HK-2 (cell line): ENCODE measurements at regions not wholly inside any gene's neighbourhood (a gene's known extent, or its start where the extent isn't known, plus 50 kb on each side); places are given as distances from the start of the nearest gene placed in this dataset.
"Not testable (repeated sequence)": the region's sequence is repeated elsewhere in the genome, so short reads cannot be mapped to it uniquely, and the experiment has no call there.

Source experiments
- DNase-seq: peaks from one replicate; pipeline ENCODE4 v3.0.0-alpha.2; 2018; ENCODE audit not compliant: unreplicated experiment

GRCh38 chr5:94025788-94026473 is 284.5 kb upstream of the POU5F2 start:
- DNase-seq = no peak

DNA sequence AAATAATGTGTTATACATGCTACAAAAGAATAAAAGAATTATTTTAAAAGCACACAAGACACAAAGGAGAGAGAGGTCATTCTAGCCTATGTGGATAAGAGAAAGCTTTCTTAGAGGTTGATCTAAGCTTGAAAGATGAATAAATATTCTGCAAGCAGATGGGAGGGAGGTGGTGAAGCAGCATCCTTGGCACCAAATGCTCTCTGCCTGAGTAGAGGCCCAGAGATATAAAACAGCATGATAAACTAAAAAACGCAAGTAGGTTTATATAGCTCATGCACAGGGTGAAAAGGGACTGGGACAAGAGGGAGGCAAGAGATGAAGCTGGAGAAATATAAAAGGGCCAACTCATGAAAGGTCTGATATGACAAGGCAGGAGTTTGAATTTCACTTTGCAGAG is 283.2 kb upstream of the POU5F2 start:
- DNase-seq = no peak

GRCh38 chr5:94024101-94024500 is 282.7 kb upstream of the POU5F2 start:
- no peak for DNase-seq

- DNase-seq = peak; percentile 4
Measured at GRCh38 chr5:94021246-94021645, 279.8 kb upstream of the POU5F2 start.

GRCh38 chr5:94017579-94017978 is 276.2 kb upstream of the POU5F2 start:
- DNase-seq = no peak

DNA sequence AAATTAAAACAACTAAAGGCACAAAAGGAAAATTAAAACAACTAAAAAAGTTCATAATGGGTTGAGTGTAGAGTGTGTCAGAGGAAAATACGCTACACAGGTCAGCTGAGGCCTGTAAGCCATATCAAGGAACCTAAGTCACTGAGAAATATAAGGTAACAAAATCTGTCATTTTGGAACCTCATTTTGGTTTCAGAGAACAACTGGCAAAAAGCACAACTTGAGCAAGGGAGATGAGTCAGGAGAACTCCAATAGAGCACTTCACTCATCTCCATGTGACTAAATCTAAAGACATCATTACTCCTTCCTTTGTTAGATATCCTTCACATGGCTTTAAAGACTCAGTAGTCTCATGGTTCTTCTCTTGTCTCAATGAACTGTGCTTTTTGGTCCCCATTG is 269.4 kb upstream of the POU5F2 start:
- DNase-seq = no peak

DNA sequence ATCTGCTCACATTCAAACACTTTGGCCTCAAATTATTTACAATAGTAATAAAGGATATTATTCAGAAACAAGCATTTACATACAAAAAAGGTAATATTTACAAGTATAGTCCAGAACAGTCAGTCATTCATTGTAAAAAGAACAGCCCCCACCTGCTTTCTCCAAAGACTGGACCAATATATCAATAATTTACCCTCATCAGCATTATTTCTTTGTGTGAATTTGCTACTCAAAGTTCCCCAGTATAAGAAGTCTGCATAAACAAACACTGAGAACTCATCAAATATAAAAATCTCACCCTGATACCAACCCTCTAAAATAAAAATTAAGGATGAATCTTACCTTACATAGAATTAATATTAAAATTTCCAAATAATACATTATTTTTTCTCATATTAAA is 267.8 kb upstream of the POU5F2 start:
- DNase-seq = no peak

DNA sequence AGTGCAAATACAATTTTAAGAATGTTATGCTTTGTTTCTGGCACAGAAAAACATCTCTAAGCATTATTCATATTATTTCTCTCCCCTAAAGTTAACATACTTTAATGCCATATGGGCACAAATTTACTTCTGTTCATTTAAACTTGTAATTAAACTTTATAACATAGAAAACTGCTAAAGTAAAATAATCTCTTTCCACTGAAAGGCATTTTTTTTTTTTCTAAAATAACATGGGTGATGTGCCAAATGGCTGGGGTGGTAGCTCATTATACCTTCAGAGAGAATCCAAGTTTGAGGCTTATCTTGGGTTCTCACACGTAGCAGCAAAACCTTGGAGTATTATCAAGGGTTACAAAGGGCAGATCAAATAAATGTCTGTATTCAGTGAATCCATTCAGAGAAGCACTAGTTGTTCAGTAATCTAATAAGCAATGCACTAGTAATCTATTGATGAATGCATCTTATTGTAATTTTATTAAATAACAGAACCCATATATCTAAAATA is 257.6 kb upstream of the POU5F2 start:
- no peak for DNase-seq

DNA sequence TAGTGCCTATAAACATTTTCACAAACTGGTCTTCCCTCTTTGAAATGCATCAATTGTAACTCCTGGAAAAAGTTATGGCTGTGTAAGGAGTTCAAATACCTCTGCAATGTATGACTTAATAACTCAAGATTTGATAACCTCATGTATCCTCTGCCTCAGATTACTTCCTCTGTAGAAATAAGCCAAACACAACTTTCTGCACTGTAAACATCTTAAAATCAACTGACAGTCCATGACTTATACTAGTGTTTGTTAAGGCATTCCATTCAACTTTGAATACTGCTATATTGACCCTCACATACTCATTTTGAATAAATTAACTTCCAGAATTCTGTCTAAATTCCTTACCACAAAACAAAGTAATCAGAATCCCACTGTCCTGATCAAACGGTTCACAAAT is 256.2 kb upstream of the POU5F2 start:
- DNase-seq = no peak

- DNase-seq = no peak
Measured at GRCh38 chr5:93995126-93995621, 253.8 kb upstream of the POU5F2 start.

DNA sequence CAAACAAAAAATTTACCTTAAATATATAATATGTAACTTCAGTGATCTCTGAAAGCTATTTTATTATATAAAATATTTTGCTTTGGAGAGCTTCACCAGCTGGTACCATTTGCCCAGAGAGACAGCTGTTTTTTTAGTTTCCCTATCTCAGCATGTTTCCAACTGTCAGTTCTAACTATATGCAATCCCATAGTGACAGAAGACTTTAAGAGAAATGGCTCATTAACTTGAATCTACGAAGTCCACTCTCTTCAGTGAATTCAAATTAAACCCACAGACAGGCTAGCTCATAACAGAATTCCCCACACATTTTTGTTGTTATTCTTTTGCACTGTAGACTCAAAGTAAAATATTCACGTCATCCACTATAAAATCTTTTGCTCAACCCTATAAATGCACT is 251.8 kb upstream of the POU5F2 start:
- no peak for DNase-seq

- no peak for DNase-seq
Measured at GRCh38 chr5:93990504-93991070, 249.2 kb upstream of the POU5F2 start.

GRCh38 chr5:93985940-93986570 is 244.7 kb upstream of the POU5F2 start:
- DNase-seq = not testable (repeated sequence)

GRCh38 chr5:93978222-93978621 is 236.8 kb upstream of the POU5F2 start:
- DNase-seq = no peak

DNA sequence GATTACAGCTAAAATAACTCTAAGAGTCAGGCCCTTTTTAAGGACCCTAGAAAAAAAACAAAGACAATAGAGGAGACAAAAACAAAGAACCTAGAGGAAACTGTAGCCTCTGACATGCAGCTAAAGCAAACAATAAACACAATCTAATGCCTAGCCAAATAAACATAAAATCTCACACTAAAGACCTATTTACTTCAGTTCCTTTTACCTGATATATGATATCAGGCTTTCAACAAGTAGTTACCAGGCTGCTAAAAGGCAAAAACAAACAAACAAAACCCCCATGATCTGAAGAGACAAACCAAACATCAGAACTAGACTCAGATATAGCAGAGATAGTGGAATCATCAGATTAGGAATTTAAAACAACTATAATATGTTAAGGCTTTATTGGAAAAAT is 226.5 kb upstream of the POU5F2 start:
- DNase-seq = no peak

DNA sequence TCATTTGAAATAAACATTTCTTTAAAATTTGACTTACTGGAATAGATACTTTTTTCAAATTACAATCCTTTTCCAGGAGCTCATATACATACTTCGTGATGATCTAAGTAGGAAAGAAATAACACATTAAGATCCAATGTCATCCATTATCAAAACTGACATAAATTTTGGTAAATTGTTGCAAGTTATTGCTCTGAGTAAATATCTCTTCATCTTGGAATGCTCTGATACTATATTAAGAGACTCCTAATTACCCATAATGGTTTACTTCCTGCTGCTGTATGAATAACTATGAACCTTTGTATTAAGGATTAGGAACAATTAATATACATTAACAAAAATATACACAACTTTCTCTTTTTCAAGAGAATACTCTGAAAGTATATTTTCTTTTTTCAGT is 223.0 kb upstream of the POU5F2 start:
- no peak for DNase-seq

DNA sequence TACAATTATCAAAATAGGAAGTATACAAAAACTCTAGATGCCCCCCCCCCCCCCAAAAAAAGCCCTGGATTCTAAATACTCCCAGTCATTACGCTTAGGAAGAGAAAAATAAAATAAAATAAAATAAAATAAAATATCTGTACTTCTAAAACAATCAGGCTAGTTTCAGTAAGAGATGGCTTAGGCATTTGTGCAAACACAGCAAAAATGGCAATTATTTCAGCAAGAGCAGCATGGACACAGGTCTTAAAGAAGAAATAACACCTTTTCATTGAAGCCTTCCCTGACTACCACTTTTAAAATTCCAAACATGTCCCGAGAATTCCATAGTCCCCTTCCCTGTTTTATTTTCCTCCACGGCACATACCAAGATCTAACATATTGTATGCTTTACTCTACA is 218.6 kb upstream of the POU5F2 start:
- no peak for DNase-seq

DNA sequence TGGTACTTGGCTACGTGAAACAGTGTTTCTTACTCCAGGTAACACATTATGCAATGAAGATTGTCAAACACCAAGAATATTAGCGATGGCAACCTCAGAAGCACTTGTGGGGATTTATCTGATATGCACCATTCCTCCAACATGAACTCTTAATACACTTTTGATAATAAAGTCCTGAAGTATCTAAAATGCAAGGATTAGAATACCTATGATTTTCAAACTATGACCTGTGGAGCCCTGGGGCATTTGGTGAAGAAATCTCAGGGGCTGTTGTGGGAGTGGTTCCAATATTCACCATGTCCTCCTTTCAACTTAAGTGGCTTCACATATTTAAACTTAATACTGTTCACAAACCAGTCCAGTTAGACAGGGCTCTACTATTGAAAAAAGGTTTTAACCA is 214.6 kb upstream of the POU5F2 start:
- no peak for DNase-seq

GRCh38 chr5:93954421-93955069 is 213.1 kb upstream of the POU5F2 start:
- DNase-seq = no peak

- DNase-seq = no peak
Measured at GRCh38 chr5:93953442-93953841, 212.0 kb upstream of the POU5F2 start.

DNA sequence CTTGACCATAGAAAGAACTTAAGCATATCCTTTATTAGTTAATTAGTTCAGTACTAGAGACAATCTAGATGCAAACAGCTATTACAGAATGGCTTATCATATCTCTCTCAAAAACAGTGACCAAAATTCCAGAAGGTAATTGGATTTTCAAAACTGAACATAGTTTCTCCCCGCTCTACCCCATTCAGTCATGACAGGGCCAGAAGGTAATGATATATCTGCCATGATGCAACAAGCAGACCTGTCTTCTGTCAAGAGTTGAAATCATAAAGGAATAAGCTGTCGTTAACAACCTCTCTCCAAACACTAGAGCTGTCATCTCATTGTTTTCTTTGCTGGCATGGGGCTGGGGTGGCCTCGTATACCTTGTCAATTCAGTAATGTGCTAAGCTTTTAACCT is 200.5 kb upstream of the POU5F2 start:
- DNase-seq = no peak

DNA sequence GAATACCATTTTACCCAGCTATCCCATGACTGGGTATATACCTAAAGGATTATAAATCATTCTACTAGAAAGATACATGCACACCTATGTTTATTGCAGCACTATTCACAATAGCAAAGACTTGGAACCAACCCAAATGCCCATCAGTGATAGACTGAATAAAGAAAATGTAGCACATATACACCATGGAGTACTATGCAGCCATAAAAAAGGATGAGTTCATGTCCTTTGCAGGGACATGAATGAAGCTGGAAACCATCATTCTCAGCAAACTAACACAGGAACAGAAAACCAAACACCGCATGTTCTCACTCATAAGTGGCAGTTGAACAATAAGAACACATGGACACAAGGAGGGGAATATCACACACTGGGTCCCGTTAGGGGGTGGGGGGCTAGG is 191.9 kb upstream of the POU5F2 start:
- DNase-seq = not testable (repeated sequence)

GRCh38 chr5:93930098-93930497 is 188.7 kb upstream of the POU5F2 start:
- no peak for DNase-seq
